ENCODE measurements at regions not wholly inside any gene's neighbourhood (a gene's known extent, or its start where the extent isn't known, plus 50 kb on each side); places are given as distances from the start of the nearest gene placed in this dataset.

GRCh38 chr1:221439747-221440501 is 302.0 kb downstream of the DUSP10 start:
- DNase-seq: peak; percentile 38

DNA sequence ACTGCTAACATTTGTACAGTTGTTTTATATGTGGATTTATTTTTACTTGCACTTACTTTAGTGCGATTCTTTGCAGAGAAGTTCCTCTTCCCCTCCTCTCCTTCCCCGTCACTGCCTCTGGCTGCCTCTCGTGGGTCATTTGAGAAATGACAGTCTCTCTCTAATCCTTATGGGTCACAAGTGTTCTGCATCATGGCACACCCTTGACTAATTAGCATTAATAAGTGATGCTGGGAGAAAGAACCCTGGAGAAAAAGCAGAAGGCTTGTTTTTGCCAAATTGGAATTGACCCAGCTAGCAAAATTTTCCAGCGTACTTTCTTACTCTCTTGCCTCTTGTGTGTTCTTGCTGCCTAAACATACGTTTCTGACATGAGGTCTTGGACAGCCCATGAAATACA is 301.2 kb downstream of the DUSP10 start:
- no peak for DNase-seq

GRCh38 chr1:221442056-221442455 is 299.8 kb downstream of the DUSP10 start:
- DNase-seq: no peak

GRCh38 chr1:221444346-221444745 is 297.5 kb downstream of the DUSP10 start:
- DNase-seq: no peak

GRCh38 chr1:221448585-221449175 is 293.2 kb downstream of the DUSP10 start:
- DNase-seq: no peak

DNA sequence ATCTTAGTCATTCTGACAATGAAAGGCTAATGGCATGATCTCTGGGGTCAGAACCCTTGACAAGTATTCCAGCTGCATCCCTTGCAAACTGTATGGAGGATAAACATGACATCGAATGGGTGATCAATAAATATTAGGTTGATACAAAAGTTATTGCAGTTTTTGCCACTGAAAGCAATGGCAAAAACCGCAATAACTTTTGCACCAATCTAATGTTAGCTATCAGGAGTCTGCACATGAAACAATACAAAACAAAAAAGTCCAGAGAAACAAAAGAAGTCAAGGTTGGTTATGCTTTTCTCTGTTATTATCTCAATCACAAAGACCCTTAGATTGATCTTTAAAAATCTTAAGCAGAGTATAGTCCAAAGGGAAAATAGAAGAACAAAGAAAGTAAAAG is 292.7 kb downstream of the DUSP10 start:
- no peak for DNase-seq

- DNase-seq: no peak
These were observed 292.0 kb downstream of the DUSP10 start for GRCh38 chr1:221449801-221450470.

DNA sequence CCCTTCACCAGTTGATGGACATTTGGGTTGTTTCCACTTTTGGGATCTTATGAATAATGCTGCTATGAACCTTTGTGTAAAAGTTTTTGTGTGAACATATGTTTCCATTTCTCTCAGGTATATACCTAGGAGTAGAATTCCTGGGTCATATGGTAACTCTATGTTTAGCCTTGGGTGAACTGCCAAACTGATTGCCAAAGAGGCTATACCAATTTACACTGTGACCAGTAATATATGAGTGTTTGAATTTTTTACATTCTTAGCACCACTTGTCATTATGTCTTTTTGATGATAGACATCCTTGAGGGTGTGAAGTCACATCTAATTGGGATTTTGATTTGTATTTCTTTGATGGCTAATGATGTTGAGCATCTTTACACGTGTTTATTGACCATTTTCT is 290.1 kb downstream of the DUSP10 start:
- no peak for DNase-seq

DNA sequence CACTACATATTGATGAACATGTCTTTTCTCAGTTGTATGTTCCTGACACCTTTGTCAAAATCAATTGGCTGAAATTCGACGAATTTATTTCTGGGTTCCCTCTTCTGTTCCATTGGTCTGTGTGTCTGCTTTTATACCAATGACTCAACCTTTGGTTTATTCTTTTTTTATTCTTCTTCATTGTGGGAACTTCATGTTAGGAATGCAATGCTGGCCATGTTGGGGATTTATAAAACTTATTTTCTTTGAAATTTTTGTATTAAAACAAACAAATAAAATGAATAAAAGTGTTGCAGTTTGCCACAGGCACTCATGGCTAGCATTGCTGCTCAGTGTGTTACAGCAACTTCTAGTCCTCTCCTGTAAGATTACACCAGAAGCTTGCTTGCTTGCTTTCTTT is 287.8 kb downstream of the DUSP10 start:
- no peak for DNase-seq

DNA sequence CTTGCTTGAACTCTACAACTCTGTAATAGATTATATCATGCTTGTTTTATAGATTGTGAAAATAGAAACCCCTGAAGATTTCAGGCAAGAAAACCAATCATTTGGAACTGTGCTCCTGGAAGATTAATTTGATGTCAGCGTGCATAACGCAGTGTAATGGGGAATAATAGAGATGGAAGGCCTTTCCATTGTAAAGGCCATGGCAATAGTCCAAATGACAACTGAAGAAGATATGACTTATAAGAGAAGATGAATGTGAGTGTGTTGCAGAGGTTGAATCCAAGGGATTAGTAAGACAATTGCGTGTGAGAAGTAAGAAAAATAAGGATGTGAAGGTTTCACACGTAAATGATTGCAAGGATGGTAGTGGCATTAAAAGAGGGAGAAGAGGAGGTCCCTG is 285.0 kb downstream of the DUSP10 start:
- no peak for DNase-seq

GRCh38 chr1:221457685-221458446 is 284.0 kb downstream of the DUSP10 start:
- DNase-seq: no peak

DNA sequence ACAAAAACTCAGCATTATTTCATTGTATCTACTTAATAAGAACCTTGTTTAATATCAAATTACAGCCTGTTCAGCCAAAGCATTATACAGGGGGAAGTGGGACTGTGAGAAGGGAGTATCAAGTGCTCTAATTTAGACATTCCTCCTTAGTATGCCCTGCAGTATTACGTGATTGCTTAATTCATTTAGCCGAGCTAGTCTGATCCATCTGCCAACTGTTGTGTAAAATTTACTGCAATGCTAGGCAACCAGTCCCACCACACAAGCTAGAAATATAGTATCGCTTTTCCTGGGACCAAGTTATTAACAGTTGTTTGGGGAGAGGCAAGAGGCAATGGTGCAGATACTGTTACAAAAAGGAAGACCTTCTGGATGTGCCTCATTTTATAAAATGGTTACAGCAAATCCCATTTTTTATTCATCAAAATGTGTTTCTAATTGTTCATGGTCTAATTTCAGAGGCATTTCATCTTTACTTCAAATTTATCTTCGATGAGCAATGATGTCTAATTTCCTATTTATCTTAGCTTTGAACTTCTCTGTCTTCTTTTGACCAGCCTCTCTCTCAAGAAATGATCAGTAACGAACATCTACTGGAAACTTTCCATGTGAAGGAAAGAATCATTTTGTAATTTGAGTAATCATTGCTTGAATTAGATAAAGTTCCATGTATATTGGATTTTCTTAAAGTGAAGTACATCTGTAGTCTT is 283.3 kb downstream of the DUSP10 start:
- no peak for DNase-seq

- no peak for DNase-seq
These were observed 282.3 kb downstream of the DUSP10 start for GRCh38 chr1:221459558-221459957.

- DNase-seq: no peak
These were observed 279.5 kb downstream of the DUSP10 start for GRCh38 chr1:221462345-221462744.

DNA sequence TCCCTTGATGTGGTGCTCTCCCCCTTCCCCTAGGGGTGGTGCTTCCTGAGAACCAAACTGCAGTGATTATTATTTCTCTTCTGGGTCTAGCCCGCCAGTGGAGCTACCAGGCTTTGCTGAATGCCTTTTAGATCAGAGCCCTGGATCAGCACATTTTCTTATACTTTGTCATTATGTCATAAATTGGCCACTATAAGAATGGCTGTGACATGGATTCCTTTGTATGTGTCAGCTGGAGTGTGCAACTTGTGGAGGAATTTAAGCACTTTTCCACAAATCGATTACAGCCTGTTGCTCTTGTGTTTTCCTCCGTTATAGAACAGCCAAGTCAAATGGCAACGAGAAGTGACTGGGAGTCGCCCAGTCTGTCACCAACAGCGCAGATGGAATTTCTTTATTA is 273.3 kb downstream of the DUSP10 start:
- no peak for DNase-seq

DNA sequence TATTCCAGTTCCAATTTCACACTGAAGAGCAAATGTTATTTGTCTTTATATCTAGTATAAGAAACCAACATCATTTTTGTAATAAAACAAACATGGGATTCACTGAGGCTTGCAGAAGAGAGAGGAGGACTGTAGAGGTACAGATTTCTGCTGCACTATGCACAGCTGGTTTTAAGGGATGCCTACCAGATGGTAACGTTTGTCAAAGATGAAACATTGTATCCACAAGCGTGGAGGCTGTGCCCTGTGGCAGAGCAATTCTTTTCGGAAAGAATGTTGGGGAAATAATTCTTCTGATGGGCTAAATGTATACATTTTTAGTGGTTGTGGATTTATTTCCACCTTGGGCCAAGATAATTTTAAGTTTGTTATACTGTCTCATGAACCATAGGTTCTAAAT is 272.4 kb downstream of the DUSP10 start:
- no peak for DNase-seq

- no peak for DNase-seq
These were observed 271.7 kb downstream of the DUSP10 start for GRCh38 chr1:221470000-221470698.

- DNase-seq: no peak
These were observed 268.5 kb downstream of the DUSP10 start for GRCh38 chr1:221473411-221473810.

GRCh38 chr1:221477252-221477651 is 264.6 kb downstream of the DUSP10 start:
- DNase-seq: no peak

DNA sequence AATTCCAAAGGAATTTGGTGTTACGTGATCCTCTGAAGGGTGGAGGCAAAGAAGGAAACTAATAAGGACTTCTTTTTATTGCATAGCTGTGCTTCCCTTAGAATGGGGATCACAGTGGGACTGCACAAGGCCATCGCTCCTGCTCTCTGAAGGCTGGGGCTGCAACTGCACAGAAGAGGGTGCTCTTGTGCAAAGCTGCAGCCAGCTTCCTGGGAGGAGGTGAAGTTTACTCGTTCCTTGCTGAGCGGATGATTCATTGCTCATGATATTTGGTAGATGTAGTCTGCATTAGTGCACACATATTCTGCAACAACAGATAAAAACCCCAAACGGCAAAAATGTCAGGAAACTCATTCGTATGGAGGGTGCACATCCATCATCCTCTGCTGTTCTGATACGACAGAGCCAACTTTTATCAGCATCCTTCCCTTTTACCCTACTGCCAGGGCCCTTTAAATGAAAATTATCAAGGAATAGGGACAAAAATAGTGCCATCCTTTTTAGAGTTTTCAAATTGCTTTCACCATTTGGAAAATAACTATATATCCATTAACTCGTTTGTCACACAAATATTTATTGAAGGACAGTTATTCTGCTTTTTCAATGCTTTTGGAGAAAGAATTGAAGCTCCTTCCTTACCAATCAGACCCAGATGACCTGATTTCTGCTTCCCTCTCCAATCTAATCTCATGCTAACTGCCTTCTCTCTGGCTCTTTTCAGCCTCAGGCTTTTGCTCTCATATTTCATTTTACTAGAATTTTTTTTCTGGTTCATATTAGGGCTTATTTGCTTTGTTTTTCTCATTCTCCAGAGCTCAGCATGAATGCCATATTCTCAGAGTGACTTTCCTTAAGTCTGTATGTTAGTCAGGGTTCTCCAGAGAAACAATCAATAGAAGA is 263.6 kb downstream of the DUSP10 start:
- DNase-seq: peak; percentile 50

Data from stimulated activated CD8-positive, alpha-beta memory T cell treated with anti-CD3 and anti-CD28 coated beads, Interleukin-4, amount 100 ng/mL, for 48 hours (primary cell).